Upper lobe of left lung (tissue), 6 donors: ENCODE measurements at regions not wholly inside any gene's neighbourhood (a gene's known extent, or its start where the extent isn't known, plus 50 kb on each side); places are given as distances from the start of the nearest gene placed in this dataset.
A peak's percentile ranks its signal among the peaks of the same experiment; 100 is the strongest.

ENCODE experiments used
- ATAC-seq, 2 donors: fragments of 200-7000 bp; cut with Tn5 transposase; one replicate each; pipeline ENCODE4 v1.9.1; 2022; ENCODE audit warnings: mild to moderate bottlenecking in 2 of 2, moderate library complexity in 2 of 2; ENCODE audit not compliant: low FRiP score in 2 of 2
- DNase-seq, 2 donors: peaks; one replicate each; pipeline ENCODE4 v3.0.0-alpha.2; 2019 to 2020
- H3K27ac ChIP-seq, 4 donors: fragments of 200-600 bp; sonication (generic); one replicate each; pipeline ENCODE4 v1.5.1; 2016 to 2019
- H3K27me3 ChIP-seq, 4 donors: fragments of 200-600 bp; sonication (generic); one replicate each; pipeline ENCODE4 v1.5.1; 2017 to 2019
- H3K36me3 ChIP-seq, 4 donors: fragments of 200-600 bp; sonication (generic); one replicate each; pipeline ENCODE4 v1.5.1; 2016 to 2019
- H3K4me1 ChIP-seq, 4 donors: fragments of 200-600 bp; sonication (generic); one replicate each; pipeline ENCODE4 v1.5.1; 2018 to 2019
- H3K4me3 ChIP-seq, 4 donors: fragments of 200-600 bp; sonication (generic); one replicate each; pipeline ENCODE4 v1.5.1; 2017 to 2019; ENCODE audit warnings: mild to moderate bottlenecking in 2 of 4, moderate library complexity in 1 of 4
- H3K9me3 ChIP-seq, 4 donors: fragments of 200-600 bp; sonication (generic); one replicate each; pipeline ENCODE4 v1.5.1; 2018 to 2019
- CTCF ChIP-seq, 6 experiments: fragments of 450-650 bp in 4 of 6; fragments of 200-600 bp in 2 of 6; sonication (generic) in 2 of 6; IDR thresholded peaks; one replicate each; pipeline ENCODE4 v1.5.1; 2016 to 2019; ENCODE audit warnings: antibody characterized with exemption in 6 of 6
- EP300 ChIP-seq, 4 donors: sonication (generic); formaldehyde crosslinking; IDR thresholded peaks; one replicate each; pipeline ENCODE4 v1.5.1; 2017; ENCODE audit warnings: antibody characterized with exemption in 4 of 4, control low read depth in 2 of 4
- POLR2A ChIP-seq, 4 donors: fragments of 450-650 bp; IDR thresholded peaks; one replicate each; pipeline ENCODE4 v1.5.1; 2016 to 2017; ENCODE audit warnings: antibody characterized with exemption in 4 of 4, mild to moderate bottlenecking in 2 of 4
- POLR2AphosphoS5 ChIP-seq, 2 donors: sonication (generic); formaldehyde crosslinking; IDR thresholded peaks; one replicate each; pipeline ENCODE4 v1.5.1; 2017; ENCODE audit warnings: antibody characterized with exemption in 2 of 2
- WGBS, 2 donors: methylation state at CpG; one replicate each; pipeline ENCODE4 v1.1.5; 2017 to 2018; 5-methylcytosine and 5-hydroxymethylcytosine counted together
- donor health status: DM: no; HTN: no; CAD: no; lungs with moderate emphysema.
- donor health status: DM: no; HTN: yes; CAD: no; lungs with severe emphysema.

DNA sequence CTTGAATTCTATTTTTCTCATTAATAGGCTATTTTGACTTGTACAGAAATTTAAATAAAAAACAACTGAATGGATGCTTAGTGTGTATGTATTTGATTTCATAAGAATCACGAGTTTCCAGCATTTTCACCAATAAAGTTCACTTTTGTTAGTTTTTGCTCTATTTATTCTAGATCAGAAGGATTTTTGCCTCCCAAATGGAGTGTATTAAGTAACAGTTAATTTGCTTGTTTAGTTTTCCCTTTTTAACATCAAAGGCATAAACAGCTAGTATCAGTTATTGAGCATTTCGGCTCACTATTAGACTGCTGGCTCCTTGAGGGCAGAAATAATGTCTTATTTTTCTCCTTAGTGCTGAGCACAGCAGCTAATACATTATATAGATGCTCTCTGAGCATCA is 414.1 kb downstream of the FGF9 start:
- DNase-seq (no peak), ATAC-seq (no peak)
- H3K4me1 ChIP-seq = no peaks in the 10 kb centered on the region
- H3K9me3 ChIP-seq = no peaks in the 10 kb centered on the region
- no peak overlapping the region for H3K27ac ChIP-seq
- TF ChIP-seq POLR2AphosphoS5 (IDR thresholded peaks at IDR 0.05) (no peak), CTCF (IDR thresholded peaks at IDR 0.05) (no peak), EP300 (IDR thresholded peaks at IDR 0.05) (no peak), POLR2A (IDR thresholded peaks at IDR 0.05) (no peak)
- 60 to 65% methylated on average over 2 of the region's 2 CpGs for WGBS, 2 donors
- no peaks in the 10 kb centered on the region for H3K27me3 ChIP-seq
- H3K36me3 ChIP-seq = no peaks in the 10 kb centered on the region
- H3K4me3 ChIP-seq = no peak overlapping the region

DNA sequence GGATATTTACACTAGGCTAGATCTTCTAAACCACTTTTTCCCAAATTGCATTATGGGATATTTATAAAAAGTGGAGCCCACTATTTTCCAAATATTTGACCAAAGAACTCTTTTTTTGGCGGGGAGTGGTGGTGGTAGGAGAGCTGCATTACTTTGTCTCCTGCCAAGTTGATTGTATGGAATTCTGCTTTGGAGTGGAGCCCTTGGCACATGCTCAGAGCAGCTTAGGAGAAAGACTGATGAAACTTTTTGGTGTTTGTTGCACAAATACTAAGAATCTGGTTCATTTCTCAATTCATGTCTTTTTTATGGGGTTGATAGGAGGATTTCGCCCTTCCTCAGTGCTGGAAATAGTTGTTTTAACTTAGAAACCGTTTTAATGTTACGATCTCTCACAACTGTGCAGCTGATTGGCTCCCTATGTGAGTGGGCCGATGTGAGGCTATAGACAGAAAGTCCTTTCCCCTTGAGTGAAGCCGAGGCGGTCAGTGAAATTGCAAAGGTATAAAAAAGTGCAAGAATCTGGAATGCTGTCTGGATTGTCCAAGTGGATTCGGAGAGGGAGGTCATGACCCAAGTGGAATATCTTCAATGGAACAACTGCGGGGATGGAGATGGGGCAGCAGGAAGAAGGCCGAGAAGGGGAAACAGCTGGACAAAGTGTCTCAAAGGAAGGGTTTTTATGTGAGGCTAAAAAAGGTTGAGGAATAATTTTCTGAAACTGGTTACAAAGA is 415.9 kb downstream of the FGF9 start:
- 65 to 83% methylated on average over 10 of the region's 10 CpGs for WGBS, 2 donors
- no peak for TF ChIP-seq CTCF (IDR thresholded peaks at IDR 0.05)
- TF ChIP-seq EP300 (IDR thresholded peaks at IDR 0.05) = no peak
- TF ChIP-seq POLR2A (IDR thresholded peaks at IDR 0.05) = no peak
- no peak for TF ChIP-seq POLR2AphosphoS5 (IDR thresholded peaks at IDR 0.05)
- DNase-seq (no peak), ATAC-seq (no peak)
- H3K36me3 ChIP-seq = no peaks in the 10 kb centered on the region
- no peak overlapping the region for H3K4me3 ChIP-seq
- no peaks in the 10 kb centered on the region for H3K9me3 ChIP-seq
- no peaks in the 10 kb centered on the region for H3K4me1 ChIP-seq
- no peak overlapping the region for H3K27ac ChIP-seq
- no peaks in the 10 kb centered on the region for H3K27me3 ChIP-seq

DNA sequence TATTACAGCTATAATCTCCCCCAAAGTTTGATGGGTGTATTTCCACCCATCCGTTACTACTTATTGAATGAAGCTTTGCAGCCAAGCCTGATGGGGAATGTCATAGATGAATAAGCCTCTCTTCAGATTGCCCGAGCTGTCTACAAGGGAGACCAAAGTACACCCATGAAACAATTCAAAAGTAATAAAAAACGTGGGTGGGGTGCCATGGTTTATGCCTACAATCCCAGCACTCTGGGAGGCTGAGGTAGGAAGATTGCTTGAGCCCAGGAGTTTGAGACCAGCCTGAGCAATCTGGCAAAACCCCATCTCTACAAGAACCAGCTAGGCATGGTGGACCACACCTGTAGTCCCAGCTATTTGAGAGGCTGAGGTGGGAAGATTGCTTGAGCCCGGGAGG is 419.2 kb downstream of the FGF9 start:
- Histone ChIP-seq H3K27me3 (no peaks in the 10 kb centered on the region), H3K4me3 (no peak overlapping the region), H3K4me1 (no peaks in the 10 kb centered on the region), H3K9me3 (no peaks in the 10 kb centered on the region), H3K27ac (no peak overlapping the region), H3K36me3 (no peaks in the 10 kb centered on the region)
- TF ChIP-seq POLR2AphosphoS5 (IDR thresholded peaks at IDR 0.05) (no peak), EP300 (IDR thresholded peaks at IDR 0.05) (no peak), POLR2A (IDR thresholded peaks at IDR 0.05) (no peak), CTCF (IDR thresholded peaks at IDR 0.05) (no peak)
- WGBS, 2 donors = 75 to 77% methylated on average over 4 of the region's 4 CpGs
- ATAC-seq = no peak
- DNase-seq = no peak

- H3K27ac ChIP-seq = no peak overlapping the region
Observed at GRCh38 chr13:22091222-22091970, 420.5 kb downstream of the FGF9 start.

GRCh38 chr13:22091971-22092300 is 421.1 kb downstream of the FGF9 start:
- Histone ChIP-seq H3K27me3 (no peaks in the 10 kb centered on the region), H3K36me3 (no peaks in the 10 kb centered on the region), H3K27ac (no peak overlapping the region), H3K4me1 (no peaks in the 10 kb centered on the region), H3K4me3 (no peak overlapping the region), H3K9me3 (no peaks in the 10 kb centered on the region)
- WGBS, 2 donors = 69 to 76% methylated on average over 6 of the region's 6 CpGs
- TF ChIP-seq POLR2AphosphoS5 (IDR thresholded peaks at IDR 0.05) (no peak), CTCF (IDR thresholded peaks at IDR 0.05) (no peak), EP300 (IDR thresholded peaks at IDR 0.05) (no peak), POLR2A (IDR thresholded peaks at IDR 0.05) (no peak)
- no peak for DNase-seq
- peak in 1 of 2 donors; percentile 7 for ATAC-seq

More at GRCh38 chr13:22091222-22091970, 420.5 kb downstream of the FGF9 start:
- TF ChIP-seq POLR2AphosphoS5 (IDR thresholded peaks at IDR 0.05) (no peak), EP300 (IDR thresholded peaks at IDR 0.05) (no peak)
- H3K36me3 ChIP-seq = no peaks in the 10 kb centered on the region
- 57 to 68% methylated on average over 10 of the region's 10 CpGs for WGBS, 2 donors
- H3K9me3 ChIP-seq = no peaks in the 10 kb centered on the region
- H3K4me3 ChIP-seq = no peak overlapping the region
- H3K4me1 ChIP-seq = no peaks in the 10 kb centered on the region
- DNase-seq (no peak), ATAC-seq (peak in 1 of 2 donors; percentile 79)
- H3K27me3 ChIP-seq = no peaks in the 10 kb centered on the region
